HFFc6 (cell line): ENCODE measurements at regions not wholly inside any gene's neighbourhood (a gene's known extent, or its start where the extent isn't known, plus 50 kb on each side); places are given as distances from the start of the nearest gene placed in this dataset.
"Not testable (repeated sequence)": the region's sequence is repeated elsewhere in the genome, so short reads cannot be mapped to it uniquely, and the experiment has no call there.

ENCODE experiments used
- DNase-seq: peaks from one replicate; pipeline ENCODE4 v3.0.0-alpha.2; 2018
- H3K27ac Mint-ChIP-seq: 2 replicates; pipeline ENCODE4 v1.8.0; 2020; ENCODE audit warnings: mild to moderate bottlenecking, mixed read lengths
- H3K27me3 Mint-ChIP-seq: 2 replicates; pipeline ENCODE4 v1.8.0; 2021; ENCODE audit warnings: mild to moderate bottlenecking, moderate library complexity, mixed read lengths; ENCODE audit not compliant: insufficient read depth
- H3K36me3 Mint-ChIP-seq: 2 replicates; pipeline ENCODE4 v1.8.0; 2021; ENCODE audit warnings: low read depth, mixed read lengths
- H3K4me1 Mint-ChIP-seq: 2 replicates; pipeline ENCODE4 v1.8.0; 2020; ENCODE audit warnings: low read depth, mixed read lengths
- H3K4me3 Mint-ChIP-seq: 2 replicates; pipeline ENCODE4 v1.8.0; 2020; ENCODE audit warnings: mild to moderate bottlenecking, moderate library complexity, mixed read lengths
- H3K9me3 Mint-ChIP-seq: 2 replicates; pipeline ENCODE4 v1.8.0; 2020; ENCODE audit warnings: mild to moderate bottlenecking, mixed read lengths
- TF ChIP-seq, protein P1 (sequence below): fragments of 200-600 bp; sonication (generic); IDR thresholded peaks from 2 replicates; pipeline ENCODE4 v1.5.0; 2021; ENCODE audit warnings: antibody characterized with exemption, mild to moderate bottlenecking

- peaks cover 4% of the 10 kb centered on the region; the same call in 1 of the 2 replicates for H3K36me3 Mint-ChIP-seq
- no peak for DNase-seq
- TF ChIP-seq, protein P1, sequence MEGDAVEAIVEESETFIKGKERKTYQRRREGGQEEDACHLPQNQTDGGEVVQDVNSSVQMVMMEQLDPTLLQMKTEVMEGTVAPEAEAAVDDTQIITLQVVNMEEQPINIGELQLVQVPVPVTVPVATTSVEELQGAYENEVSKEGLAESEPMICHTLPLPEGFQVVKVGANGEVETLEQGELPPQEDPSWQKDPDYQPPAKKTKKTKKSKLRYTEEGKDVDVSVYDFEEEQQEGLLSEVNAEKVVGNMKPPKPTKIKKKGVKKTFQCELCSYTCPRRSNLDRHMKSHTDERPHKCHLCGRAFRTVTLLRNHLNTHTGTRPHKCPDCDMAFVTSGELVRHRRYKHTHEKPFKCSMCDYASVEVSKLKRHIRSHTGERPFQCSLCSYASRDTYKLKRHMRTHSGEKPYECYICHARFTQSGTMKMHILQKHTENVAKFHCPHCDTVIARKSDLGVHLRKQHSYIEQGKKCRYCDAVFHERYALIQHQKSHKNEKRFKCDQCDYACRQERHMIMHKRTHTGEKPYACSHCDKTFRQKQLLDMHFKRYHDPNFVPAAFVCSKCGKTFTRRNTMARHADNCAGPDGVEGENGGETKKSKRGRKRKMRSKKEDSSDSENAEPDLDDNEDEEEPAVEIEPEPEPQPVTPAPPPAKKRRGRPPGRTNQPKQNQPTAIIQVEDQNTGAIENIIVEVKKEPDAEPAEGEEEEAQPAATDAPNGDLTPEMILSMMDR: no peak
- H3K9me3 Mint-ChIP-seq: no peaks in the 10 kb centered on the region
- H3K4me1 Mint-ChIP-seq: no peaks in the 10 kb centered on the region
- H3K27ac Mint-ChIP-seq: no peak overlapping the region
- no peaks in the 10 kb centered on the region for H3K27me3 Mint-ChIP-seq
- H3K4me3 Mint-ChIP-seq: no peak overlapping the region
Observed at GRCh38 chr7:32677593-32677992, 182.3 kb downstream of the AVL9 start.

DNA sequence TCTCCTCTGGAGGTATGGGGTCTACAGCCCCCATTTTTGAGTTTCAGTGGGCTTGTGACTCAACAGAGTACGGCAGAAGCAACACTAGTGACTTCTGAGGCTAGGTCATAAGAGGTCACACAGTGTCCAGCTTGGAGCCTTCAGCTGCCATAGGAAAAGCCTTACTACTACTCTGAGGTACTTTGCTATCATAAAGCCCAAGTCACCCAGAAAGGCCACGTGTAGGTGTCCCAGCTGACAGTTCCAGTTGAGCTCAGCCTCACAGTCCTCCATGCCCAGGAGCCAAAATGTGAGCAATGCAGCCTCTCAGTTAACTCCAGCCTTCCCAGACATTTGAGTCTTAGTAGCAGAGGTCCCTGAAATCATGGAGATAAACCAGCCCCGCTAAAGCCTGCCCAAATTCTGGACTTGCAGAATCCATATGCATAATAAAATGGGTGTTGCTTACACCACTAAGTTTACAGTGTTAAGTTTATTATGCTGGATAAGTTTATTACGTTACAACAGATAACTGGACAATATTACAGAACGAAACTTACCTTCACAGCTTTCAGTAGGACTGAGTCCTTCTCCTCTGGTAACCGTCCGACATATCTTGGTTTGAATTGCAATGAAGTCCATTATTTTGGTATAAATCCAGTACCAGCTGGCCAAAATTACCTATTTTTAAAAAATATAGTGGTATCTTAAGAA is 181.1 kb downstream of the AVL9 start:
- DNase-seq: no peak
- H3K27me3 Mint-ChIP-seq: no peaks in the 10 kb centered on the region
- H3K4me1 Mint-ChIP-seq: no peaks in the 10 kb centered on the region
- peaks cover 4% of the 10 kb centered on the region; the same call in 1 of the 2 replicates for H3K36me3 Mint-ChIP-seq
- H3K27ac Mint-ChIP-seq: no peak overlapping the region
- TF ChIP-seq, protein P1: no peak
- H3K9me3 Mint-ChIP-seq: no peaks in the 10 kb centered on the region
- H3K4me3 Mint-ChIP-seq: no peak overlapping the region

DNA sequence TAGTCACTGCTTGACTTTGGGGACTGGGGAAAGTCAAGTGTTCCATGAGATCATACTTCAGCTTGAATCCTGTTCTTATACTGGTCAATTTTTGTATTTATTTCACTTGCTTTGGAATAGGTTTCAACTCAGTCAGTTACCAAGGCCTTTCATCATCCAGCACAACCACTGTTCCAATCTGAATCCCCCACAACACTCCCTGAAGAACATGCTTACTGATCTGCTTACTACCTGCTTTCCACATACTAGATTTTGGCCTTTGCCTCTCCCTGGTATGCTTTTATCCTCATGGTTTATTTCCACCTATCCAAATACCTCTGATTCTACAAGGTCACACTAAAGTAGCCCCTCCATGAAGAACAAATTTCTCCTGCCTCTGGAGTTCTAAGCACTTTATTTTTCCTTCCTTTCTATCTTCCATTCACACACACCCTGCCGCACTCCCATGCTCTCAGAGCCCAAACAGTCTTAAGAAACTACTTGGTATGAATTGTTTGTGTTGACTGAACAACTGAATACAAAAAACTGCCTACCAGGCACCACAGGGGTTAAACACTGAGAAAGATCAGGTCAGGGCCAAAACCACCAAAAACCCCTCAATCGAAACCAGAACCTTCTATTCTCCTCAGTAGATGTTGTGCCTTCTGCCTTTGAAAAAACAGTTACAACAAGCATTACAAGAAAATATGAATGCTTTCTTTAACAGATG is 178.1 kb downstream of the AVL9 start:
- H3K9me3 Mint-ChIP-seq: no peaks in the 10 kb centered on the region
- H3K4me3 Mint-ChIP-seq: no peak overlapping the region
- peaks cover 23% of the 10 kb centered on the region for H3K4me1 Mint-ChIP-seq
- no peak overlapping the region for H3K27ac Mint-ChIP-seq
- TF ChIP-seq, protein P1: no peak
- peaks cover 4% of the 10 kb centered on the region; the same call in 1 of the 2 replicates for H3K36me3 Mint-ChIP-seq
- DNase-seq: no peak
- no peaks in the 10 kb centered on the region; the same call in 1 of the 2 replicates for H3K27me3 Mint-ChIP-seq

DNA sequence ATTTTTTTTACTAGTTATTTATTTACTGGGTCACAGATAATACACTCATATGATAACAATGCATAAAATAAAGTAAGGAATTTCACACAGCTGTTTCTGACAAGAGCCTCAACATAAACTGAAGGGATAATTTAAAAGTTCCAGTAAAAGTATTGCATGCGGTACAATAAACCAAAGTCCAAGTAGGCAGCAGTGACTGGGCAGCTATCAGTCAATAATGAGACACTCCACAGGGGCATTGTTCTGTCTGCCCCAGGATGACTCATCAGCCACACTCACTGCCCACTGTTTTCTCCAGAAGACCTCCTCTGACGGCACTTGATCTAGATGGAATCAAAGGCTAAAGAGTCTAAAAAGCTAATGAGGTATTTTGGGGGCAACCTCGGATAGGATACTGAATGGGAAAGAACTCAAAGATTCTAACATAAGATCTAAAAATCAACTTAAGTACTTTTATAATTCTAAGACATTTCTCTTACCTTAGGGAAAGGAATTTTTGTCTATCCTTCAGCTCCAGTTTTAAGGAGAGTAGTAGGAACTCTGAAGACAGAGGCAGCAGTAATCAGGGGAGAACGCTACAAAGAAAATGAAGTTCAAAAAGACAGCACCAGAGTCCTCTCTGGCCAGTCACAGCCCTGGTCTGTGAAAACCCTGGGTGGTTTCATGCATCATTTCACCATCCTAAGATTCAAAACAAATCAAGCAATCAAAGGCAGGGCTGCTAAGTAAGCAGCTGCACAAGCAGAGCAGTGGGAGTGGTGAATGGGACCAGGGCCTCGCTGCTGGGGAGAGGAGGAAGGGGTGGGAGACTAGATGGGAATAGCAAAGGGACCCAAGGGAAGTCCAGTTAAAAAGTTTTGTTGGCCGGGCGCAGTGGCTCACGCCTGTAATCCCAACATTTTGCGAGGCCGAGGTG is 175.1 kb downstream of the AVL9 start:
- Mint-ChIP-seq H3K4me1 (peaks cover 29% of the 10 kb centered on the region), H3K27ac (peak overlapping the region; percentile 34)
- DNase-seq: peak; percentile 1

DNA sequence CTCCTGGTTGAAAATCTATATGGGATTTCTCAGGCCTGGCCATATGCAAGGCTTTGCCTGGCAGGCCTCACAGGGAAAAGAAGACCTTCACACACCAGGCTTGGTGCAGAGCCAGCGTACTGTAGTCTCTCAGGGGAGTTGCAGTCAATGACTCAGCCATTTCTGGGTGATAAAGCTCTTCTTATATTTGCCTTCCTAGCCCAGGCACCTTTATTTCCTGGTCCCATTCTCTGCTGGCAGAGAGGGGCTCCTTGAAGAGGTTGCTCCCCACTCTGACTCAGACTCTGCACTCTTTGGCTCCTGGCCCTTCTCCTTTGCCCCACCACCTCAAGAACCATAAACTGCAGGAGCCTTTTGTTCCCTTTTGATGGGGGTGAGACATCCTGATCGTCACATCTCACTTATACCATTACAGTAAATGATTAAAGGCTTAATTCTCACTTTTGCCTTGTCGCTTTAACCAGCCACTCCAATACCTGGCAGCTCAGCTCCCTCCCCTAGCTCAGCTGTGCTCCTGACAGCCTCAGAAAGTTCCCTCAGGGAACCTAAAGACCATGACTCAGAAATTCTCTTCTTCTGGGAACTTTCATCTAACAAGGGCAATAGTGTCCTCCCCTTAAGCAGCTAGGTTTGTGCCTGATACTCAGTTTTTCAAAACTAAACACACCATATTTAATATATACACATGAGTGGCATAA is 174.0 kb downstream of the AVL9 start:
- peak overlapping the region; percentile 91 for H3K27ac Mint-ChIP-seq

More for the DNA sequence above, 175.1 kb downstream of the AVL9 start:
- no peaks in the 10 kb centered on the region for H3K36me3 Mint-ChIP-seq
- TF ChIP-seq, protein P1: no peak
- peaks cover 2% of the 10 kb centered on the region for H3K27me3 Mint-ChIP-seq
- no peak overlapping the region for H3K4me3 Mint-ChIP-seq
- no peaks in the 10 kb centered on the region for H3K9me3 Mint-ChIP-seq

DNA sequence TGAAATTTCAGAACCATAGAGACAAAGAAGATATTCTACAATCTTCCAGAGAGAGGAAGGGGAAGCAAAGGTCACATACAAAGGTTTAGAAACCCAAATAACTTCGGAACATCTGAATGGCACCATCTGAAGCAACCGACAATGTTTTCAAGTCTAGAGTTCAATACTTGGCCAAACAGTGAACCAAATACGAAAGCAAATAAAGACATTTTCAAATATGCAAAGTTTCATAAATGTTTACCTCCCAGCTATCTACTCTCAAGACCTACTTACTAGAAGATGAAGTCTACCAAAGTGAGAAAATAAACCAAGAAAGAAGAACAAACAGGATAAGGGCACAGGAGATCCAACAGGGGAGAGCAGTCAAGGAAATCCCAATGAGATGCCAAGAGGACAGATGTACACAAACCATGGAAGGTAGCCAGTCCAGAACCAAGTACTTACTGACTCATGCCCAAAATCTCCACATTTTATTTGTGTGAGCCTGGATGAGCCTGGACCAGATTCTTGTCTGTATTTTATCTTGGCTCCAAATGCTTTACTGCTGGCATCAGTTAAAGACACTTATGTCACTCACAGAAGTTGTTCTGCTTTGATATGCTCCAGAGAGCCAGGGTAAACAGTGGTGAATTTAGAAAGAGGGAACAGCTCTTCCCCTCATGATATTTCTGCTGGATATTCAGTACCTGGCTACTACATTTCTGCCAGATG is 173.3 kb downstream of the AVL9 start:
- not testable (repeated sequence) for H3K4me3 Mint-ChIP-seq, H3K27me3 Mint-ChIP-seq, H3K9me3 Mint-ChIP-seq, H3K36me3 Mint-ChIP-seq
- Mint-ChIP-seq H3K27ac (peak overlapping the region; percentile 91), H3K4me1 (peaks cover 29% of the 10 kb centered on the region)
- peak; percentile 62 for DNase-seq

More for the DNA sequence above, 174.0 kb downstream of the AVL9 start:
- not testable (repeated sequence) for H3K36me3 Mint-ChIP-seq, H3K27me3 Mint-ChIP-seq, H3K9me3 Mint-ChIP-seq
- Mint-ChIP-seq H3K4me1 (peaks cover 29% of the 10 kb centered on the region), H3K4me3 (peak overlapping the region; percentile 66)
- peak; percentile 57 for DNase-seq

DNA sequence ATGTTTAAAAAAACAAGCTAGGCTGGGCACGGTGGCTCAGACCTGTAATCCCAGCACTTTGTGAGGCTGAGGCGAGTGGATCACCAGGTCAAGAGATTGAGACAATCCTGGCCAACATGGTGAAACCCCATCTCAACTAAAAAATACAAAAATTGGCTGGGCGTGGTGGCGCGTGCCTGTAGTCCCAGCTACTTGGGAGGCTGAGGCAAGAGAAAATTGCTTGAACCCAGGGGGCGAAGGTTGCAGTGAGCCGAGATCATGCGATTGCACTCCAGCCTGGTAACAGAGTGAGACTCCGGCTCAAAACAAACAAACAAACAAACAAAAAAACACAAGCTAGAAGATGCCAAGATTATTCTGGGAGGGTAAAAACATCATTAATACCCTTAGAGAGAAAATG is 172.3 kb downstream of the AVL9 start:
- H3K36me3 Mint-ChIP-seq, H3K27me3 Mint-ChIP-seq, DNase-seq, H3K4me3 Mint-ChIP-seq, H3K27ac Mint-ChIP-seq, H3K9me3 Mint-ChIP-seq: not testable (repeated sequence)
- H3K4me1 Mint-ChIP-seq: peaks cover 32% of the 10 kb centered on the region

DNA sequence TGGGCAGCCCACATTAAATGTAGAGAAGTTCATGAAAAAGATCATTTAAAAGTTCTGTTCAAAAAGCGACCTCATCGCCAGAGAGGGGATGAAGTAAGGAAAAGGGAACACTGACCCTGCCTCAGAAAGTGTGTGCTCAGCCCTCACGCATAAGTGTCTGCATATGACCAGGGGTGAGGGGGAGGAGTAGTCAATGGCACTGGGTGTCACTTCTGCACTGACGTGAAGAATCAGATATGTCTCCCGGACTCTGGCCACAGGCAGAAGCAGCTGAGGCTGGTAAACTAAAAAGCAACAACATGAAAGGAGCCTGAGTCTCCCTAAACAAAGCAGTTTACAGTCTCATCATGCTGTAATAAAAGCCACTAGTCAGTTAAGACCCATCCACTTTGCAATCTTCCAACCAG is 168.5 kb downstream of the AVL9 start:
- H3K9me3 Mint-ChIP-seq, H3K27ac Mint-ChIP-seq, H3K4me3 Mint-ChIP-seq, H3K36me3 Mint-ChIP-seq, DNase-seq, H3K27me3 Mint-ChIP-seq: not testable (repeated sequence)
- H3K4me1 Mint-ChIP-seq: peaks cover 23% of the 10 kb centered on the region
